SK-N-DZ (cell line): ENCODE measurements at regions not wholly inside any gene's neighbourhood (a gene's known extent, or its start where the extent isn't known, plus 50 kb on each side); places are given as distances from the start of the nearest gene placed in this dataset.

Source experiments
- DNase-seq: peaks from one replicate; pipeline ENCODE4 v3.0.0-alpha.2; 2015; ENCODE audit warnings: low spot score

GRCh38 chr2:239905884-239906654 is 119.1 kb downstream of the NDUFA10 start:
- DNase-seq: no peak

- DNase-seq: no peak
These were observed 119.8 kb downstream of the NDUFA10 start for GRCh38 chr2:239905306-239905705.

- DNase-seq: no peak
These were observed 120.6 kb downstream of the NDUFA10 start for GRCh38 chr2:239904496-239904895.

GRCh38 chr2:239903803-239904202 is 121.3 kb downstream of the NDUFA10 start:
- DNase-seq: no peak

GRCh38 chr2:239903210-239903609 is 121.9 kb downstream of the NDUFA10 start:
- DNase-seq: no peak

GRCh38 chr2:239902749-239903201 is 122.4 kb downstream of the NDUFA10 start:
- no peak for DNase-seq

- no peak for DNase-seq
These were observed 126.7 kb downstream of the NDUFA10 start for GRCh38 chr2:239898292-239898925.

- no peak for DNase-seq
These were observed 127.4 kb downstream of the NDUFA10 start for GRCh38 chr2:239897596-239898235.

- DNase-seq: no peak
These were observed 129.1 kb downstream of the NDUFA10 start for GRCh38 chr2:239896075-239896474.

GRCh38 chr2:239895669-239896068 is 129.5 kb downstream of the NDUFA10 start:
- no peak for DNase-seq

- DNase-seq: no peak
These were observed 130.0 kb downstream of the NDUFA10 start for GRCh38 chr2:239895116-239895515.

- no peak for DNase-seq
These were observed 130.9 kb downstream of the NDUFA10 start for GRCh38 chr2:239894276-239894675.

GRCh38 chr2:239893236-239893515 is 132.0 kb downstream of the NDUFA10 start:
- no peak for DNase-seq

GRCh38 chr2:239892441-239893235 is 132.5 kb downstream of the NDUFA10 start:
- DNase-seq: no peak

- DNase-seq: no peak
These were observed 133.4 kb downstream of the NDUFA10 start for GRCh38 chr2:239891698-239892097.

GRCh38 chr2:239890206-239890746 is 134.9 kb downstream of the NDUFA10 start:
- no peak for DNase-seq

GRCh38 chr2:239889641-239890121 is 135.5 kb downstream of the NDUFA10 start:
- DNase-seq: no peak

GRCh38 chr2:239887604-239888003 is 137.5 kb downstream of the NDUFA10 start:
- no peak for DNase-seq

GRCh38 chr2:239886781-239887180 is 138.4 kb downstream of the NDUFA10 start:
- no peak for DNase-seq

GRCh38 chr2:239884875-239885274 is 140.3 kb downstream of the NDUFA10 start:
- DNase-seq: no peak

GRCh38 chr2:239884051-239884405 is 141.1 kb downstream of the NDUFA10 start:
- DNase-seq: no peak
